Parathyroid adenoma (tissue), 2 donors: ENCODE measurements at regions not wholly inside any gene's neighbourhood (a gene's known extent, or its start where the extent isn't known, plus 50 kb on each side); places are given as distances from the start of the nearest gene placed in this dataset.

Experiments used
- H2AFZ ChIP-seq: fragments of 300-600 bp; sonication (generic); one replicate; pipeline ENCODE4 v1.7.0; 2017; ENCODE audit warnings: antibody characterized with exemption, mild to moderate bottlenecking
- H3K27ac ChIP-seq: fragments of 300-600 bp; sonication (generic); one replicate; pipeline ENCODE4 v1.7.0; 2017
- H3K27me3 ChIP-seq: fragments of 300-600 bp; sonication (generic); one replicate; pipeline ENCODE4 v1.7.0; 2017; ENCODE audit warnings: low read length; ENCODE audit not compliant: control insufficient read depth, insufficient read depth
- H3K36me3 ChIP-seq: fragments of 300-600 bp; sonication (generic); one replicate; pipeline ENCODE4 v1.7.0; 2017; ENCODE audit warnings: low read length; ENCODE audit not compliant: control insufficient read depth, insufficient read depth
- H3K4me1 ChIP-seq: fragments of 300-600 bp; sonication (generic); one replicate; pipeline ENCODE4 v1.7.0; 2017; ENCODE audit warnings: control low read depth
- H3K4me2 ChIP-seq: fragments of 300-600 bp; sonication (generic); one replicate; pipeline ENCODE4 v1.7.0; 2017; ENCODE audit warnings: low read length
- H3K4me3 ChIP-seq: fragments of 300-600 bp; sonication (generic); one replicate; pipeline ENCODE4 v1.7.0; 2017; ENCODE audit warnings: low read depth, low read length
- H3K79me2 ChIP-seq: fragments of 300-600 bp; sonication (generic); one replicate; pipeline ENCODE4 v1.7.0; 2017; ENCODE audit warnings: control low read depth
- H3K9ac ChIP-seq: fragments of 300-600 bp; sonication (generic); one replicate; pipeline ENCODE4 v1.7.0; 2017; ENCODE audit warnings: mild to moderate bottlenecking
- H3K9me3 ChIP-seq: fragments of 300-600 bp; sonication (generic); one replicate; pipeline ENCODE4 v1.7.0; 2017; ENCODE audit warnings: low read length; ENCODE audit not compliant: control insufficient read depth
- TF ChIP-seq, protein P1 (sequence below): fragments of 300-600 bp; sonication (generic); IDR thresholded peaks from one replicate; pipeline ENCODE4 v1.7.0; 2017; ENCODE audit warnings: antibody characterized with exemption, mild to moderate bottlenecking
- donor health status: primary hyperparathyroidism.

DNA sequence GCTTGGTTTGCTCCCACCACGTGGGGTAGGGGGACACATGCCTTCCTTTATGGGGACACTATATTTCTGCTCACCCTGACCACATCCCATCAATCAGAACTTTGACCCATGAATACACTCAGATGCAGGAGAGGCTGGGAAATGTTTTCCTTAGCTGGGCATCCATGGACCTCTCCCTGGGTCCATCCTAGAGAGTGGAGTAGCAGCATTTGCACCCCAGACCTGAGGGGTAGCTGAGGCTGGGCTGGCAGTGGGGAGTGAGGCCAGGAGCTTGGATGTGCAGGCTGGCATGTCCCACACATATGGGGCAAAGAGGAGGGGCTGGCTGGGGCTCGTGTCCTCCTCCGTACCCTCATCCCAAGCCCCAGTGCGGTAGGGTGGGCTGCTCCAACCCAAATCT is 152.8 kb downstream of the TM9SF2 start:
- H3K4me1 ChIP-seq: no peaks in the 10 kb centered on the region
- H3K4me3 ChIP-seq: no peak overlapping the region
- H3K4me2 ChIP-seq: no peak overlapping the region
- no peak overlapping the region for H3K27ac ChIP-seq
- no peak overlapping the region for H2AFZ ChIP-seq
- no peaks in the 10 kb centered on the region for H3K27me3 ChIP-seq
- TF ChIP-seq, protein P1, sequence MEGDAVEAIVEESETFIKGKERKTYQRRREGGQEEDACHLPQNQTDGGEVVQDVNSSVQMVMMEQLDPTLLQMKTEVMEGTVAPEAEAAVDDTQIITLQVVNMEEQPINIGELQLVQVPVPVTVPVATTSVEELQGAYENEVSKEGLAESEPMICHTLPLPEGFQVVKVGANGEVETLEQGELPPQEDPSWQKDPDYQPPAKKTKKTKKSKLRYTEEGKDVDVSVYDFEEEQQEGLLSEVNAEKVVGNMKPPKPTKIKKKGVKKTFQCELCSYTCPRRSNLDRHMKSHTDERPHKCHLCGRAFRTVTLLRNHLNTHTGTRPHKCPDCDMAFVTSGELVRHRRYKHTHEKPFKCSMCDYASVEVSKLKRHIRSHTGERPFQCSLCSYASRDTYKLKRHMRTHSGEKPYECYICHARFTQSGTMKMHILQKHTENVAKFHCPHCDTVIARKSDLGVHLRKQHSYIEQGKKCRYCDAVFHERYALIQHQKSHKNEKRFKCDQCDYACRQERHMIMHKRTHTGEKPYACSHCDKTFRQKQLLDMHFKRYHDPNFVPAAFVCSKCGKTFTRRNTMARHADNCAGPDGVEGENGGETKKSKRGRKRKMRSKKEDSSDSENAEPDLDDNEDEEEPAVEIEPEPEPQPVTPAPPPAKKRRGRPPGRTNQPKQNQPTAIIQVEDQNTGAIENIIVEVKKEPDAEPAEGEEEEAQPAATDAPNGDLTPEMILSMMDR: no peak
- no peaks in the 10 kb centered on the region for H3K36me3 ChIP-seq
- no peak overlapping the region for H3K9ac ChIP-seq
- no peaks in the 10 kb centered on the region for H3K9me3 ChIP-seq
- no peaks in the 10 kb centered on the region for H3K79me2 ChIP-seq

DNA sequence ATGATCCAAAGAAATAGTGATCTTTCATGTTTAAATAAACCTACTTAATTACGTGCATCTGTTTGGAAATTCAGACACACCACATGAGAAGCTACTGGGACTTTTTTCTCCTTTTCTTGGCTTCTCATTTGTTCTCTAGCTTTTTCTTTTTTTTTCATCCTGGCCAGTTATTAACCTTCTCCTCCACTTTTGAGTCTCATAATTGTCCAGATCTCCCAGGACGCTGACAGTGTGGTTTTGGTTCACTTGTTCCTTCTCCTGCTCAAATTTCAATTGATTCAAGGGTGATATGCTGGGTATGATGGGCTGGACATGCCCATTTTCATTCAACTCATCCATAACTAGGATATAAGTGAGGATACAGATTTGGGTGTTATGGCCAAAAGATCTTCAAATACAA is 152.3 kb downstream of the TM9SF2 start:
- Histone ChIP-seq H2AFZ (no peak overlapping the region), H3K4me3 (no peak overlapping the region), H3K9ac (no peak overlapping the region), H3K79me2 (no peaks in the 10 kb centered on the region), H3K4me1 (no peaks in the 10 kb centered on the region), H3K36me3 (no peaks in the 10 kb centered on the region), H3K27me3 (no peaks in the 10 kb centered on the region), H3K4me2 (no peak overlapping the region), H3K27ac (no peak overlapping the region), H3K9me3 (no peaks in the 10 kb centered on the region)
- TF ChIP-seq, protein P1: no peak

DNA sequence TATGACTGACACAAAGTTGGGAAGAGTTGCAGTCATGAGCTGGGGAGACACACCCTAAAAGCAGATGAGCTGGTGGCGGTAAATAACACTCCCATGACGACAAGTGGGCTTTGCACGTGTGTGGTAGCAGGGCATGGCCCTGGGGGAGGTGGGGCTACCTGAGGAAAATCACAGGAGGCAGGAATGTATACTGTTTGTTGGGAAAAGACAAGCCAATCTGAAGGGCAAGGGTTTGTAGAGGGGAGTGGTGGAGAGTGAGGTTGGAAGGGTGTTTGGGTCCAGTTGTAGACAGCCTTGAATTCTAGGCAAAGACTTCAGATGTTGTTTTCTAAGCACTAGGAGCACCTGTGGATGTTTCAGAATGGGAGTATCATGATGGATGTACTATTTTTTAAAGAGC is 151.6 kb downstream of the TM9SF2 start:
- H3K36me3 ChIP-seq: no peaks in the 10 kb centered on the region
- H3K27ac ChIP-seq: no peak overlapping the region
- H2AFZ ChIP-seq: no peak overlapping the region
- H3K9ac ChIP-seq: no peak overlapping the region
- H3K4me1 ChIP-seq: no peaks in the 10 kb centered on the region
- no peak overlapping the region for H3K4me2 ChIP-seq
- TF ChIP-seq, protein P1: no peak
- H3K79me2 ChIP-seq: no peaks in the 10 kb centered on the region
- no peak overlapping the region for H3K4me3 ChIP-seq
- H3K27me3 ChIP-seq: no peaks in the 10 kb centered on the region
- H3K9me3 ChIP-seq: no peaks in the 10 kb centered on the region

DNA sequence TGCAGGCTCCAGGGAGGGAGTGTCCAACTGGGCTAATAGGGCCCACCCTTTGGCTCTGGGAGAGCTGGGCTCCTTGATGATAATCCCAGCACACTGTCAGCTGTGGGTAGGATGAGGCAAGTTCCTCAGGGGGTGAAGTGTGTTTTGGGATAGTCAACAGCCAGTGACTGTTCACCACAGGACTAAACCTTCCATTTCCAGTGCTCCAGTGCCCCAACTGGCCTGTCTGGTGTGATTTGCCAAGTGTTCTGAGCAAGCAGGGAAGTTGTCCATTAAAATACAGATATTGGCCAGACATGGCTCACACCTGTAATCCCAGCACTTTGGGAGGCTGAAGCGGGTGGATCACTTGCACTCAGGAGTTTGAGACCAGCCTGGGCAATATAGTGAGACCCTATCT is 150.9 kb downstream of the TM9SF2 start:
- no peak overlapping the region for H2AFZ ChIP-seq
- H3K4me1 ChIP-seq: no peaks in the 10 kb centered on the region
- no peaks in the 10 kb centered on the region for H3K36me3 ChIP-seq
- H3K27ac ChIP-seq: no peak overlapping the region
- no peak overlapping the region for H3K4me2 ChIP-seq
- no peaks in the 10 kb centered on the region for H3K27me3 ChIP-seq
- no peak overlapping the region for H3K4me3 ChIP-seq
- TF ChIP-seq, protein P1: no peak
- H3K79me2 ChIP-seq: no peaks in the 10 kb centered on the region
- no peaks in the 10 kb centered on the region for H3K9me3 ChIP-seq
- H3K9ac ChIP-seq: no peak overlapping the region

DNA sequence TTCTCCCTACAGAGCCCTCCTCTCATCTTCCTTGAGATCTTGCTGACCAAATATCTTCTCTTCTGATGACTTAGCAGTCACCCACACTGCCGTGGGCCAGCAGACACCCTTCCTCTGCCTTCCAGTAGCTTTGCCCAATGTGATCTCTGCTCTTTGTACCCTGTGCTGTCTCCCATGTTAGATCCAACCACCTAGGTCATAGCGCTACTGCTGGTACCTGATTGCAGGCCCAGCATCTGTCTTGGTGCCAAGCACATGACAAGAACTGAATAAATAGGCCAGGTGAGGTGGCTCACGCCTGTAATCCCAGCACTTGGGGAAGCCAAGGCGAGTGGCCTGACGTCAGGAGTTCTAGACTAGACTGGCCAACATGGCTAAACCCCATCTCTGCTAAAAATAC is 149.7 kb downstream of the TM9SF2 start:
- no peak overlapping the region for H3K4me3 ChIP-seq
- H3K4me2 ChIP-seq: no peak overlapping the region
- no peaks in the 10 kb centered on the region for H3K4me1 ChIP-seq
- no peaks in the 10 kb centered on the region for H3K79me2 ChIP-seq
- H3K27ac ChIP-seq: no peak overlapping the region
- no peaks in the 10 kb centered on the region for H3K27me3 ChIP-seq
- TF ChIP-seq, protein P1: no peak
- H2AFZ ChIP-seq: no peak overlapping the region
- no peaks in the 10 kb centered on the region for H3K36me3 ChIP-seq
- H3K9me3 ChIP-seq: no peaks in the 10 kb centered on the region
- no peak overlapping the region for H3K9ac ChIP-seq
